Right lobe of liver (tissue), 6 donors: ENCODE measurements at regions not wholly inside any gene's neighbourhood (a gene's known extent, or its start where the extent isn't known, plus 50 kb on each side); places are given as distances from the start of the nearest gene placed in this dataset.

Experiments
- ATAC-seq, 4 donors: fragments of 200-7000 bp; cut with Tn5 transposase; one replicate each; pipeline ENCODE4 v1.9.1; 2020; ENCODE audit warnings: mild to moderate bottlenecking in 4 of 4, moderate library complexity in 4 of 4
- DNase-seq, 3 donors: peaks; one replicate each; pipeline ENCODE4 v3.0.0-alpha.2; 2020
- H3K27ac ChIP-seq, 3 donors: fragments of 200-600 bp; one replicate each; pipeline ENCODE4 v1.8.0; 2022
- H3K27me3 ChIP-seq, 2 donors: fragments of 200-600 bp; one replicate each; pipeline ENCODE4 v1.8.0; 2022
- H3K36me3 ChIP-seq, 4 donors: fragments of 200-600 bp; sonication (generic) in 1 of 4; one replicate each; pipeline versions ENCODE4 v1.5.1 to v1.8.0; 2017 to 2022; ENCODE audit warnings: control low read depth in 1 of 4
- H3K4me1 ChIP-seq, 4 donors: fragments of 200-600 bp; sonication (generic) in 1 of 4; one replicate each; pipeline versions ENCODE4 v1.5.1 to v1.8.0; 2017 to 2022; ENCODE audit warnings: control low read depth in 1 of 4
- H3K4me3 ChIP-seq, 3 donors: fragments of 200-600 bp; one replicate each; pipeline ENCODE4 v1.8.0; 2022
- H3K9me3 ChIP-seq, 4 donors: fragments of 200-600 bp; sonication (generic) in 1 of 4; one replicate each; pipeline versions ENCODE4 v1.5.1 to v1.8.0; 2017 to 2022; ENCODE audit warnings: control low read depth in 1 of 4
- POLR2A ChIP-seq: fragments of 450-650 bp; IDR thresholded peaks from one replicate; pipeline ENCODE4 v1.6.1; 2017; ENCODE audit warnings: antibody characterized with exemption, mild to moderate bottlenecking
- WGBS: methylation state at CpG from one replicate; pipeline ENCODE4 v1.1.6; 2018; ENCODE audit warnings: low coverage, low lambda C conversion rate; ENCODE audit not compliant: insufficient coverage; ENCODE audit errors: missing lambda C conversion rate; 5-methylcytosine and 5-hydroxymethylcytosine counted together
- intact Hi-C, 2 donors: fragments of 100-400 bp; cut with DNase I; formaldehyde crosslinking; loops; one replicate each; pipeline versions ENCODE4 v1.11.2 to v1.14.1; 2022
- TF ChIP-seq, protein P1 (sequence below), 4 donors: fragments of 200-600 bp in 3 of 4; fragments of 450-650 bp in 1 of 4; IDR thresholded peaks; one replicate each; pipeline versions ENCODE4 v1.5.1 to v1.8.0; 2016 to 2022; ENCODE audit warnings: antibody characterized with exemption in 4 of 4, mild to moderate bottlenecking in 2 of 4
- donor health status: DM: no; HTN: yes; CAD: no.
- donor health status: DM: no; HTN: no; CAD: no.
- donor health status: DM: no; HTN: no; CAD: no.
- donor health status: DM: no; HTN: yes; CAD: no.
- donor health status: DM: no; HTN: yes; CAD: no.

DNA sequence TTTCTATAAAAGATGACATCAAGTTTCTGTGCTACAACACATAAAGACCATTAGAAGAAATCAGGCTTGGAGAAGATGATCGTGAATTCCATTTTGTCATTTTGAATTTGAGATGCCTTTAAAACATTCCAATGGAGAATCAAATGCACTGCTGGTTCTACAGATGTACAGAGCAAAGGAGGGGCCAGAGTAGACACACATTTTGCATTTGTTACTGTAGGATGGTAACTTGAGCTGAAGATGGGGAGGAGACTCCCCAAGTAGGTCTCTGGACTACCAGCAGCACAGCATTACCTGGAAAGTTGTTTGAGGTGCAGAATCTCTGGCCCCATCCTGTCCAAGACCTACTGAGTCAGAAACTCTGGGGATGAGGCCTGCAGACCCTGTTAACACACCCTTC lies 121.6 kb upstream of the RALGAPA2 start:
- ATAC-seq (no peak), DNase-seq (no peak)
- H3K4me1 ChIP-seq: peaks cover 0 to 4% (median 0%) of the 10 kb centered on the region in 4 donors
- H3K27ac ChIP-seq: no peak overlapping the region
- TF ChIP-seq POLR2A: no peak
- TF ChIP-seq, protein P1, sequence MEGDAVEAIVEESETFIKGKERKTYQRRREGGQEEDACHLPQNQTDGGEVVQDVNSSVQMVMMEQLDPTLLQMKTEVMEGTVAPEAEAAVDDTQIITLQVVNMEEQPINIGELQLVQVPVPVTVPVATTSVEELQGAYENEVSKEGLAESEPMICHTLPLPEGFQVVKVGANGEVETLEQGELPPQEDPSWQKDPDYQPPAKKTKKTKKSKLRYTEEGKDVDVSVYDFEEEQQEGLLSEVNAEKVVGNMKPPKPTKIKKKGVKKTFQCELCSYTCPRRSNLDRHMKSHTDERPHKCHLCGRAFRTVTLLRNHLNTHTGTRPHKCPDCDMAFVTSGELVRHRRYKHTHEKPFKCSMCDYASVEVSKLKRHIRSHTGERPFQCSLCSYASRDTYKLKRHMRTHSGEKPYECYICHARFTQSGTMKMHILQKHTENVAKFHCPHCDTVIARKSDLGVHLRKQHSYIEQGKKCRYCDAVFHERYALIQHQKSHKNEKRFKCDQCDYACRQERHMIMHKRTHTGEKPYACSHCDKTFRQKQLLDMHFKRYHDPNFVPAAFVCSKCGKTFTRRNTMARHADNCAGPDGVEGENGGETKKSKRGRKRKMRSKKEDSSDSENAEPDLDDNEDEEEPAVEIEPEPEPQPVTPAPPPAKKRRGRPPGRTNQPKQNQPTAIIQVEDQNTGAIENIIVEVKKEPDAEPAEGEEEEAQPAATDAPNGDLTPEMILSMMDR (IDR thresholded peaks at IDR 0.05): no peak
- H3K9me3 ChIP-seq: no peaks in the 10 kb centered on the region
- no peaks in the 10 kb centered on the region for H3K27me3 ChIP-seq
- H3K36me3 ChIP-seq: no peaks in the 10 kb centered on the region
- WGBS: 82% methylated on average over 1 of the region's 1 CpG
- intact Hi-C loops: no loop called here
- no peak overlapping the region for H3K4me3 ChIP-seq

DNA sequence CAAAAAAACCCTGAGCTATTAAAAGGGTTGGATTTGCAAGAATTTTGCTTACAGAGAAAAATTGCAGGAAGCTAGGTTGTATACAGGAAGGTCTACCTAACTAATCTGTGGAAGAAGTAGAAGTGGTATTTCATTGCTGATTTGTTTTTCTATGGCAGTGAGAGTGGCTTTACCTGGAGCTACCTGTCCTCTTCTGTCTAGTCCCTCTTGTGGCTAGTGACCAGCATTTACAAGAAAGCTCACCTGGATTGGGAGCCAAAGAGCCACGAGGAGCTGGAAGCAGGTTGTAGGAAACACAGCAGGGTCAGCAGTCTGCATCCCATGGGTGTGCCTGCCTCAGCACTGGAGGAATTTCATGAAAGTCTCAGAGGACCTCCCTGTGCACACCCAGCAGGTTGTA lies 120.3 kb upstream of the RALGAPA2 start:
- Histone ChIP-seq H3K27ac (no peak overlapping the region), H3K4me3 (no peak overlapping the region), H3K9me3 (no peaks in the 10 kb centered on the region), H3K36me3 (no peaks in the 10 kb centered on the region), H3K4me1 (peaks cover 0 to 2% (median 0%) of the 10 kb centered on the region in 4 donors), H3K27me3 (no peaks in the 10 kb centered on the region)
- no peak for ATAC-seq
- no CpG with 5 or more reads among the region's 1 CpG for WGBS
- no peak for TF ChIP-seq POLR2A
- TF ChIP-seq, protein P1 (IDR thresholded peaks at IDR 0.05): no peak
- intact Hi-C loops: no loop called here
- no peak for DNase-seq

DNA sequence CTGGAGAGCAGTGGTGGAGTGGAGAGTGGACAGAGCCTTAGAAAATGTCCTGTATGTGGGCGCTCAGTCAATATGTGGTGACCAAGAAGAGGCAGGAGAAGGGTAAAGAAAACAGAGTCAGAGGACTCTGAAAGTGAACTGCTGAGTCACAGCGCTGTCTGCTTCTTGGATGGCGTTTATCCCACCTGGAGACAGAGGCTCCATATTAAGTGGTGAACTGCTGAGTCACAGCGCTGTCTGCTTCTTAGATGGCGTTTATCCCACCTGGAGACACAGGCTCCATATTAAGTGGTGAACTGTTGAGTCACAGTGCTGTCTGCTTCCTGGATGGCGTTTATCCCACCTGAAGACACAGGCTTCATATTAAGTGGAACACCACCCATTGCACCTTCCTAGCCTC lies 119.3 kb upstream of the RALGAPA2 start:
- Histone ChIP-seq H3K9me3 (no peaks in the 10 kb centered on the region), H3K4me3 (no peak overlapping the region), H3K4me1 (no peaks in the 10 kb centered on the region), H3K27me3 (no peaks in the 10 kb centered on the region), H3K36me3 (no peaks in the 10 kb centered on the region), H3K27ac (no peak overlapping the region)
- DNase-seq (no peak), ATAC-seq (no peak)
- TF ChIP-seq, protein P1 (IDR thresholded peaks at IDR 0.05): no peak
- no peak for TF ChIP-seq POLR2A
- WGBS: 100% methylated on average over 1 of the region's 6 CpGs
- intact Hi-C loops: no loop called here

DNA sequence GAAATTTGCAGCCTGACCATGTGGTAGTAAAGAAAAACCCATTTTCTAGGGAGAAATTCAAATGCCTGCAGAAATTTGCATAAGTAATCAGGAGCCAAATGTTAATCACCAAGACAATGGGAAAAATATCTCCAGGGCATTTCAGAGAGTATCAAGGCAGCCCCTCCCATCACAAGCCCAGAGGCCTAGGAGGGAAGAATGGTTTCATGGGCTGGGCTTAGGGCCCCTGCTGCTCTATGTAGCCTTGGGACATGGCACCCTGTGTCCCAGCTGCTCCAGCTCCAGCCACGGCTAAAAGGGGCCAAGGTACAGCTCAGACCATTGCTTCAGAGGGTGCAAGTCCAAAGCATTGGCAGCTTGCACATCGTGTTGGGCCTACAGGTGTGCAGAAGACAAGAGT lies 117.2 kb upstream of the RALGAPA2 start:
- Histone ChIP-seq H3K9me3 (no peaks in the 10 kb centered on the region), H3K4me1 (no peaks in the 10 kb centered on the region), H3K4me3 (no peak overlapping the region), H3K27me3 (no peaks in the 10 kb centered on the region), H3K36me3 (no peaks in the 10 kb centered on the region), H3K27ac (no peak overlapping the region)
- intact Hi-C loops: loop anchor here (10.0 kb wide), 1 partner anchor 165 kb away; no protein-coding TSS in a partner anchor
- no peak for DNase-seq
- no peak for TF ChIP-seq POLR2A
- TF ChIP-seq, protein P1 (IDR thresholded peaks at IDR 0.05): no peak
- no peak for ATAC-seq
- no CpG with 5 or more reads among the region's 2 CpGs for WGBS
